Peyer's patch (tissue), 4 donors: ENCODE measurements at regions not wholly inside any gene's neighbourhood (a gene's known extent, or its start where the extent isn't known, plus 50 kb on each side); places are given as distances from the start of the nearest gene placed in this dataset.

Source experiments
- CTCF ChIP-seq, 6 experiments: fragments of 450-650 bp in 4 of 6; fragments of 200-600 bp in 2 of 6; sonication (generic) in 1 of 6; IDR thresholded peaks; one replicate each; pipeline ENCODE4 v1.5.1; 2017 to 2019; ENCODE audit warnings: antibody characterized with exemption in 6 of 6, mild to moderate bottlenecking in 3 of 6, moderate library complexity in 1 of 6
- POLR2A ChIP-seq, 2 donors: fragments of 450-650 bp; IDR thresholded peaks; one replicate each; pipeline ENCODE4 v1.5.1; 2017; ENCODE audit warnings: antibody characterized with exemption in 2 of 2, mild to moderate bottlenecking in 2 of 2, moderate library complexity in 2 of 2

GRCh38 chr18:28476302-28476701 lies 299.4 kb upstream of the CDH2 start:
- TF ChIP-seq POLR2A (IDR thresholded peaks at IDR 0.05), result no peak
- no peak for TF ChIP-seq CTCF (IDR thresholded peaks at IDR 0.05)
